Thoracic aorta (tissue), 2 donors: ENCODE measurements at regions not wholly inside any gene's neighbourhood (a gene's known extent, or its start where the extent isn't known, plus 50 kb on each side); places are given as distances from the start of the nearest gene placed in this dataset.

ENCODE experiments used
- ATAC-seq: fragments of 150-250 bp; one replicate; pipeline ENCODE4 v1.8.0; 2017; ENCODE audit warnings: low read depth; ENCODE audit not compliant: insufficient number of reproducible peaks, low FRiP score
- DNase-seq: peaks from one replicate; pipeline ENCODE4 v3.0.0-alpha.2; 2020; ENCODE audit warnings: low spot score
- H3K27ac ChIP-seq, 2 donors: fragments of 200-600 bp; sonication (generic); 1 replicate in 1 of 2; 2 replicates in 1 of 2; pipeline ENCODE4 v1.5.1; 2016; ENCODE audit warnings: mild to moderate bottlenecking in 2 of 2, moderate library complexity in 2 of 2
- H3K27me3 ChIP-seq: fragments of 200-600 bp; sonication (generic); replicated peaks from 2 replicates; pipeline ENCODE4 v1.6.0; 2016; ENCODE audit warnings: mild to moderate bottlenecking; ENCODE audit not compliant: insufficient read depth
- H3K36me3 ChIP-seq: fragments of 200-600 bp; sonication (generic); one replicate; pipeline ENCODE4 v1.5.1; 2016
- H3K4me1 ChIP-seq, 2 donors: fragments of 200-600 bp; sonication (generic); 1 replicate in 1 of 2; 2 replicates in 1 of 2; pipeline versions ENCODE4 v1.5.1 to v1.6.0; 2016; ENCODE audit warnings: low read depth in 2 of 2, mild to moderate bottlenecking in 1 of 2; ENCODE audit not compliant: control insufficient read depth in 1 of 2
- H3K4me3 ChIP-seq: fragments of 200-600 bp; sonication (generic); 2 replicates; pipeline ENCODE4 v1.5.1; 2016; ENCODE audit warnings: mild to moderate bottlenecking
- H3K9me3 ChIP-seq: fragments of 200-600 bp; sonication (generic); 2 replicates; pipeline ENCODE4 v1.5.1; 2016
- CTCF ChIP-seq: fragments of 200-600 bp; sonication (generic); IDR thresholded peaks from one replicate; pipeline ENCODE4 v1.5.1; 2019; ENCODE audit warnings: antibody characterized with exemption

GRCh38 chr3:126262227-126262626, 81.8 kb upstream of the ALDH1L1 start:
- TF ChIP-seq CTCF = no peak
- DNase-seq = no peak
- Histone ChIP-seq H3K27me3 (no peaks in the 10 kb centered on the region), H3K4me1 (peaks cover 22 to 54% of the 10 kb centered on the region in 2 donors), H3K27ac (no peak overlapping the region), H3K4me3 (no peak overlapping the region), H3K9me3 (no peaks in the 10 kb centered on the region), H3K36me3 (no peaks in the 10 kb centered on the region)
- no peak for ATAC-seq

GRCh38 chr3:126261037-126261436, 80.7 kb upstream of the ALDH1L1 start:
- peak; percentile 30 for DNase-seq
- H3K27ac ChIP-seq = peak overlapping the region; percentile 66 to 83
- H3K4me3 ChIP-seq = no peak overlapping the region
- H3K4me1 ChIP-seq = peaks cover 13 to 42% of the 10 kb centered on the region in 2 donors
- H3K36me3 ChIP-seq = no peaks in the 10 kb centered on the region
- H3K9me3 ChIP-seq = no peaks in the 10 kb centered on the region
- ATAC-seq = no peak
- H3K27me3 ChIP-seq = no peaks in the 10 kb centered on the region
- TF ChIP-seq CTCF = no peak

GRCh38 chr3:126259411-126260391, 79.3 kb upstream of the ALDH1L1 start:
- DNase-seq (peak; percentile 45), ATAC-seq (peak; percentile 84)
- Histone ChIP-seq H3K4me1 (peaks cover 13 to 29% of the 10 kb centered on the region in 2 donors), H3K4me3 (peak overlapping the region; percentile 64), H3K36me3 (no peaks in the 10 kb centered on the region), H3K27ac (peak overlapping the region; percentile 66 to 83), H3K9me3 (no peaks in the 10 kb centered on the region), H3K27me3 (no peaks in the 10 kb centered on the region)
- TF ChIP-seq CTCF = peak; percentile 81

- peak overlapping the region; percentile 66 to 83 for H3K27ac ChIP-seq
- H3K4me1 ChIP-seq = peaks cover 13 to 28% of the 10 kb centered on the region in 2 donors
- H3K4me3 ChIP-seq = no peak overlapping the region
- no peaks in the 10 kb centered on the region for H3K36me3 ChIP-seq
- DNase-seq (no peak), ATAC-seq (no peak)
- H3K9me3 ChIP-seq = no peaks in the 10 kb centered on the region
- no peaks in the 10 kb centered on the region for H3K27me3 ChIP-seq
- no peak for TF ChIP-seq CTCF
These were observed 78.3 kb upstream of the ALDH1L1 start for GRCh38 chr3:126258670-126259069.

- Histone ChIP-seq H3K27ac (no peak overlapping the region), H3K27me3 (no peaks in the 10 kb centered on the region), H3K4me3 (no peak overlapping the region), H3K4me1 (peaks cover 13 to 28% of the 10 kb centered on the region in 2 donors), H3K9me3 (no peaks in the 10 kb centered on the region), H3K36me3 (no peaks in the 10 kb centered on the region)
- no peak for ATAC-seq
- no peak for DNase-seq
- TF ChIP-seq CTCF = no peak
These were observed 77.6 kb upstream of the ALDH1L1 start for GRCh38 chr3:126257984-126258383.
